ENCODE measurements at regions not wholly inside any gene's neighbourhood (a gene's known extent, or its start where the extent isn't known, plus 50 kb on each side); places are given as distances from the start of the nearest gene placed in this dataset.

- H3K27ac ChIP-seq, result no peak overlapping the region
Measured at GRCh38 chr2:53235836-53236582, 531.6 kb upstream of the CHAC2 start.

DNA sequence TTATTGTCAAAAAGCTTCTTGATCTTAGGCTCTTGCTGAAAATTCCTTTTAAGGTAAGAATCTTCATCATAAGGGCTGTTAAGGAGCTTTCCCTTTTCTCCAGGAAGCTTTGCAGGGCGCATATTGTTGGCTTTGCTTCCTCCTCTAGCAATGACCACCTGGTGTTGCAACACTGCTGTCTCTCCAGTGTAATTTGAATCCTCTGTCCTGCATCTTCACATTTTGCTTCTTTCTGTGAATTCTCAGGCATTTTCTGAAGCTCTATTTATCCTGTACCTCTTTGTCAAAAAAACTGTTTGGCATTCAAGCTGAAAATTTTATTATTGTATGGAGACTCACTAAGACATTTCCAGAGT, 533.1 kb upstream of the CHAC2 start:
- Histone ChIP-seq H3K4me2 (ENCODE audit: unreplicated experiment) (no peak overlapping the region), H4K20me1 (ENCODE audit: insufficient read depth) (no peaks in the 10 kb centered on the region), H3F3A (ENCODE audit: insufficient read depth) (no peaks in the 10 kb centered on the region), H3K79me2 (ENCODE audit: insufficient read depth) (no peaks in the 10 kb centered on the region), H3K9me2 (ENCODE audit: insufficient read depth) (no peaks in the 10 kb centered on the region), H3K9me3 (ENCODE audit: low read depth) (no peaks in the 10 kb centered on the region), H3K4me1 (ENCODE audit: insufficient read depth) (no peaks in the 10 kb centered on the region), H3K27ac (no peak overlapping the region), H3K27me3 (replicated peaks; ENCODE audit: insufficient read depth) (no peaks in the 10 kb centered on the region), H3K36me3 (ENCODE audit: low read depth) (no peaks in the 10 kb centered on the region), H2AFZ (no peak overlapping the region), H3K9ac (no peak overlapping the region), H3K4me3 (no peak overlapping the region)
- DNase-seq, result no peak
- no peak for TF ChIP-seq EZH2phosphoT487 (IDR thresholded peaks at IDR 0.05; ENCODE audit: insufficient read depth, low read depth)
- TF ChIP-seq EZH2 (IDR thresholded peaks at IDR 0.05; ENCODE audit: insufficient read depth, poor library complexity, severe bottlenecking), result no peak
- in situ Hi-C loops (cut with MboI), result no loop called here
- 0% methylated on average over 1 of the region's 1 CpG for WGBS, 2 experiments (ENCODE audit: low coverage in 1 of 2, low lambda C conversion rate in 2 of 2, missing lambda C conversion rate in 2 of 2)

More at GRCh38 chr2:53235836-53236582, 531.6 kb upstream of the CHAC2 start:
- Histone ChIP-seq H3K36me3 (ENCODE audit: low read depth) (no peaks in the 10 kb centered on the region), H3K9me3 (ENCODE audit: low read depth) (no peaks in the 10 kb centered on the region), H3K27me3 (replicated peaks; ENCODE audit: insufficient read depth) (no peaks in the 10 kb centered on the region), H2AFZ (no peak overlapping the region), H3K9ac (no peak overlapping the region), H3K4me2 (ENCODE audit: unreplicated experiment) (no peak overlapping the region), H3K4me1 (ENCODE audit: insufficient read depth) (no peaks in the 10 kb centered on the region), H3F3A (ENCODE audit: insufficient read depth) (no peaks in the 10 kb centered on the region), H3K4me3 (no peak overlapping the region), H3K9me2 (ENCODE audit: insufficient read depth) (no peaks in the 10 kb centered on the region), H4K20me1 (ENCODE audit: insufficient read depth) (no peaks in the 10 kb centered on the region), H3K79me2 (ENCODE audit: insufficient read depth) (no peaks in the 10 kb centered on the region)
- TF ChIP-seq EZH2phosphoT487 (IDR thresholded peaks at IDR 0.05; ENCODE audit: insufficient read depth, low read depth) (no peak), EZH2 (IDR thresholded peaks at IDR 0.05; ENCODE audit: insufficient read depth, poor library complexity, severe bottlenecking) (no peak)
- DNase-seq, result no peak
- 19 to 26% methylated on average over 1 of the region's 1 CpG for WGBS, 2 experiments (ENCODE audit: low coverage in 1 of 2, low lambda C conversion rate in 2 of 2, missing lambda C conversion rate in 2 of 2)
- in situ Hi-C loops (cut with MboI), result no loop called here

DNA sequence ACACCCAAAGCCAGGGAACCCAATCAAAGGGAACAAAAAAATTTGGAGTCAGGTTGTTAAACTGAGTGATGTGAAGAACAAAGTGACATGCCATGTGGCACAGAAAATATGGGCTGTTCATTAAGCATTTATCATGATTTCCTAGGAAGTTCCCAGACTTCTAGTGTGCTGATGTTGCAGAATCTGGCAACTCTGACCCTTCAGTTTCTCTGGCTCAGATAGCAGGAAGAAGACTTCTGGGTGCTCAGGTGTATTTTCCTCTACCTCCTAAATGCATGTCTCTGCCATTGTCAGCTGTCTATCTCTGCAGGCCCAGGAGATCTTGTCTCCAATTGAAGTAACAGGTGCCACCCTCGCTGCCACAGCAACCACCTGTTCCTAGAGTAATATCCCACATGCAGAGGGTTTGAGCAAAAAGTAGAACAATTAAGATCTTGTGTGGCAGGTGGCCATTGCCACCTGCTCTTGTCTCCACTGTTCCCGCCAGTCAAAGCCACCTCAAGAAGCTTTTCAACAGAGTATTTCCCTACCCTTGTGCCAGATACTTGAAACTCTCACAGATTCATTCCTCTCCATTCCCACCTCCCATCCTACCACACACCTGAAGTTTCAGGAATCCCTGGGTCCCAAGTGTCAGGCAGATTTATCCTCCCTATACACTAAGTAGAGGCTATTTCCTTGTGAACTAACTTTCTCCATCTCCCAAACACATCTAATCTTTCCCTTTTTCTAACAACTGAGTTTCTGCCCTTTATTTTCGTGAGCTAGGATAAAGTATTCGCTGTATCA, 533.7 kb upstream of the CHAC2 start:
- H3K27me3 ChIP-seq (replicated peaks; ENCODE audit: insufficient read depth), result no peaks in the 10 kb centered on the region
- WGBS, 2 experiments (ENCODE audit: low coverage in 1 of 2, low lambda C conversion rate in 2 of 2, missing lambda C conversion rate in 2 of 2), result 40 to 45% methylated on average over 4 of the region's 4 CpGs
- H2AFZ ChIP-seq, result no peak overlapping the region
- H3K9me3 ChIP-seq (ENCODE audit: low read depth), result no peaks in the 10 kb centered on the region
- DNase-seq, result no peak
- in situ Hi-C loops (cut with MboI), result no loop called here
- H3K4me2 ChIP-seq (ENCODE audit: unreplicated experiment), result no peak overlapping the region
- no peak overlapping the region for H3K27ac ChIP-seq
- H4K20me1 ChIP-seq (ENCODE audit: insufficient read depth), result no peaks in the 10 kb centered on the region
- no peak for TF ChIP-seq EZH2phosphoT487 (IDR thresholded peaks at IDR 0.05; ENCODE audit: insufficient read depth, low read depth)
- no peak for TF ChIP-seq EZH2 (IDR thresholded peaks at IDR 0.05; ENCODE audit: insufficient read depth, poor library complexity, severe bottlenecking)
- H3K79me2 ChIP-seq (ENCODE audit: insufficient read depth), result no peaks in the 10 kb centered on the region
- H3K4me3 ChIP-seq, result no peak overlapping the region
- H3K9ac ChIP-seq, result no peak overlapping the region
- H3K4me1 ChIP-seq (ENCODE audit: insufficient read depth), result no peaks in the 10 kb centered on the region
- no peaks in the 10 kb centered on the region for H3K36me3 ChIP-seq (ENCODE audit: low read depth)
- H3F3A ChIP-seq (ENCODE audit: insufficient read depth), result no peaks in the 10 kb centered on the region
- no peaks in the 10 kb centered on the region for H3K9me2 ChIP-seq (ENCODE audit: insufficient read depth)

DNA sequence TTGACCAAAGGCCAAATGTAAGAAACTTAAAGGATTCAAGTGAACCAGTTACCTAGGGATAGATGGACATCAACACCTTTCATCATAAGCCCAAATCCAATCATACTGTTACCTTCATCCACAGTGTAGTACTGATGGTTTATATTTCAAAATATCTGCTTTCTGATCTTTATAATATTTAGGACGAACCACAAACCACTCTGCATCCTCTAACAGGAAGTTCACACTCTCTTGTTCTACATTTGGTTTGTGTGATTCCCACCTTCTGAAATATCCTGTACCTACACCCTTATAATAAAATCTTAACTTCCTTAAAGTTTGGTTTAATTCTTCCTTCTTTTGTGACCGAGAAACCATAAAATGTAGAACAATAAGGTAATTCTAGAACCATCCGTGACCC, 535.7 kb upstream of the CHAC2 start:
- in situ Hi-C loops (cut with MboI), result no loop called here
- Histone ChIP-seq H3K9me2 (ENCODE audit: insufficient read depth) (no peaks in the 10 kb centered on the region), H2AFZ (no peak overlapping the region), H3K4me3 (no peak overlapping the region), H3K9me3 (ENCODE audit: low read depth) (no peaks in the 10 kb centered on the region), H3K27me3 (replicated peaks; ENCODE audit: insufficient read depth) (no peaks in the 10 kb centered on the region), H3K9ac (no peak overlapping the region), H3K27ac (no peak overlapping the region), H3K36me3 (ENCODE audit: low read depth) (no peaks in the 10 kb centered on the region), H3K4me1 (ENCODE audit: insufficient read depth) (no peaks in the 10 kb centered on the region), H3F3A (ENCODE audit: insufficient read depth) (no peaks in the 10 kb centered on the region), H4K20me1 (ENCODE audit: insufficient read depth) (no peaks in the 10 kb centered on the region), H3K4me2 (ENCODE audit: unreplicated experiment) (no peak overlapping the region), H3K79me2 (ENCODE audit: insufficient read depth) (no peaks in the 10 kb centered on the region)
- WGBS, 2 experiments (ENCODE audit: low coverage in 1 of 2, low lambda C conversion rate in 2 of 2, missing lambda C conversion rate in 2 of 2), result 19 to 25% methylated on average over 3 of the region's 3 CpGs
- no peak for DNase-seq
- TF ChIP-seq EZH2phosphoT487 (IDR thresholded peaks at IDR 0.05; ENCODE audit: insufficient read depth, low read depth), result no peak
- TF ChIP-seq EZH2 (IDR thresholded peaks at IDR 0.05; ENCODE audit: insufficient read depth, poor library complexity, severe bottlenecking), result no peak

Measured in GM23248 (cell line).